ENCODE measurements at regions not wholly inside any gene's neighbourhood (a gene's known extent, or its start where the extent isn't known, plus 50 kb on each side); places are given as distances from the start of the nearest gene placed in this dataset.

GRCh38 chr17:72494566-72494965 is 373.7 kb downstream of the SOX9 start:
- TF ChIP-seq CTCF (IDR thresholded peaks at IDR 0.05; ENCODE audit: insufficient read depth, low read length, poor library complexity, severe bottlenecking) (no peak), EZH2phosphoT487 (conservative IDR thresholded peaks at IDR 0.05; ENCODE audit: low read length) (no peak)
